ENCODE measurements at regions not wholly inside any gene's neighbourhood (a gene's known extent, or its start where the extent isn't known, plus 50 kb on each side); places are given as distances from the start of the nearest gene placed in this dataset.

DNA sequence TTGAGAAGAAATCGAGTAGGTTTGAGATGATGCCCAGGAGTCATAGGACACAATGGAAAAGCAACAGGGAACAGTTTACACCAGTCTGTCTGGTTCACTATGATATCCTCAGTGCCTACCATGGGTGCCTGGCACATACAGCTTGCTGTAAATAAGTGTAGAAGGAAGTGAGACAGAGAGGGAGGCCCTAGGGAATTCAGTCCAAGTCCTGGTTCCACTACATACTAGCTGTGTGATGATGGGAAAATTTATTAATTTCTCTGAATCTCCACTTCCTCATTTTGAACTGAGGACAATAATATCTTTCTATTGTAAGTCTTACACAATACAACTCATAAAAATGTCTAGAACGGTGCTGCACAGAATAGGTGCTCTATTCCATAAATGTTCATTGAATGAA is 53.3 kb upstream of the LYRM9 start:
- Histone ChIP-seq H3K36me3 (ENCODE audit: control insufficient read depth in 2 of 4, insufficient read depth in 4 of 4, low read length in 3 of 4) (no peaks in the 10 kb centered on the region), H2AK5ac (ENCODE audit: low read depth, low read length) (no peak overlapping the region), H3K27ac (ENCODE audit: low read depth, low read length) (no peak overlapping the region), H2BK15ac (ENCODE audit: low read length) (peak overlapping the region; percentile 65; the same call in 1 of the 2 replicates), H4K20me1 (replicated peaks in 1 of 2; ENCODE audit: control insufficient read depth in 1 of 2, insufficient read depth in 2 of 2, low read length in 2 of 2) (peaks cover 0 to under 1% of the 10 kb centered on the region in 2 experiments), H4K8ac (ENCODE audit: extremely low read depth, insufficient read depth, low read length) (no peak overlapping the region), H3K23ac (ENCODE audit: insufficient read length) (no peak overlapping the region), H2BK12ac (ENCODE audit: low read depth, low read length) (no peak overlapping the region), H3K79me1 (ENCODE audit: low read depth, low read length) (no peaks in the 10 kb centered on the region), H3K9me3 (ENCODE audit: insufficient read depth in 2 of 2, low read depth in 1 of 2, low read length in 1 of 2) (no peaks in the 10 kb centered on the region), H4K91ac (replicated peaks; ENCODE audit: insufficient read length, low read length) (no peak overlapping the region), H3K14ac (ENCODE audit: insufficient read length) (no peak overlapping the region), H3K4me3 (ENCODE audit: extremely low read depth in 1 of 4, insufficient read depth in 2 of 4, low read depth in 3 of 4, low read length in 4 of 4) (no peak overlapping the region), H3K27me3 (replicated peaks in 1 of 4; ENCODE audit: control insufficient read depth in 3 of 4, extremely low read depth in 1 of 4, insufficient read depth in 3 of 4, low read length in 3 of 4) (no peaks in the 10 kb centered on the region), H3K4ac (replicated peaks; ENCODE audit: insufficient read length, low read depth, low read length) (no peak overlapping the region), H2AFZ (ENCODE audit: low read length) (no peak overlapping the region), H4K5ac (ENCODE audit: insufficient read length, low read depth, low read length) (no peak overlapping the region), H3K9ac (replicated peaks in 1 of 4; ENCODE audit: extremely low read depth in 1 of 4, low read depth in 3 of 4, low read length in 3 of 4) (no peak overlapping the region), H3K4me2 (ENCODE audit: insufficient read depth in 1 of 2, low read depth in 2 of 2, low read length in 2 of 2) (no peak overlapping the region), H3K23me2 (ENCODE audit: low read depth, low read length) (no peaks in the 10 kb centered on the region), H2BK20ac (ENCODE audit: low read length) (no peak overlapping the region), H3K56ac (replicated peaks; ENCODE audit: insufficient read length, low read depth, low read length) (no peak overlapping the region), H3K79me2 (ENCODE audit: control insufficient read depth in 1 of 2, insufficient read depth in 2 of 2, low read length in 2 of 2) (no peaks in the 10 kb centered on the region), H2BK120ac (replicated peaks; ENCODE audit: low read depth, low read length) (no peak overlapping the region), H3K18ac (ENCODE audit: extremely low read depth, low read length) (no peak overlapping the region), H2BK5ac (ENCODE audit: low read depth, low read length) (no peak overlapping the region), H3K4me1 (replicated peaks in 1 of 4; ENCODE audit: control insufficient read depth in 3 of 4, insufficient read depth in 4 of 4, low read length in 3 of 4) (peaks cover 2 to 8% (median 6%) of the 10 kb centered on the region in 4 experiments; a peak in 3 of 7 replicates)
- ChIA-PET CTCF (ENCODE audit: partially characterized antibody) (interaction anchor here (1.1 to 1.7 kb wide), 4 partner anchors 10 to 282 kb away, joined by 3 to 4 read pairs (median 4); no protein-coding TSS in a partner anchor), POLR2A (ENCODE audit: partially characterized antibody) (interaction anchor here (2.9 kb wide), 1 partner anchor 10 kb away, joined by 9 read pairs; no protein-coding TSS in a partner anchor)
- no peak for TF ChIP-seq CBX8 (IDR thresholded peaks at IDR 0.05; ENCODE audit: borderline replicate concordance, low read depth, low read length)
- no peak for TF ChIP-seq NRF1 (IDR thresholded peaks at IDR 0.05; ENCODE audit: low read depth, low read length)
- TF ChIP-seq CREB1 (IDR thresholded peaks at IDR 0.05) = no peak
- no peak for TF ChIP-seq POLR2AphosphoS5 (IDR thresholded peaks at IDR 0.05; ENCODE audit: low read depth, low read length)
- TF ChIP-seq MAFK (IDR thresholded peaks at IDR 0.05; ENCODE audit: low read depth, low read length) = no peak
- TF ChIP-seq SIX5 (IDR thresholded peaks at IDR 0.05; ENCODE audit: low read depth, low read length) = no peak
- no peak for TF ChIP-seq BACH1 (IDR thresholded peaks at IDR 0.05; ENCODE audit: low read length)
- TF ChIP-seq RAD21 (IDR thresholded peaks at IDR 0.05 in 1 of 2, conservative IDR thresholded peaks at IDR 0.05 in 1 of 2; ENCODE audit: low read depth in 2 of 2, low read length in 2 of 2) = no peak
- no peak for TF ChIP-seq POLR2A (IDR thresholded peaks at IDR 0.05; ENCODE audit: control extremely low read depth in 1 of 2, low read depth in 2 of 2, low read length in 2 of 2)
- TF ChIP-seq BRCA1 (IDR thresholded peaks at IDR 0.05; ENCODE audit: low read depth, low read length) = no peak
- TF ChIP-seq TBP (IDR thresholded peaks at IDR 0.05; ENCODE audit: low read depth, low read length) = no peak
- TF ChIP-seq TAF1 (IDR thresholded peaks at IDR 0.05; ENCODE audit: low read depth, low read length) = no peak
- TF ChIP-seq KDM1A (IDR thresholded peaks at IDR 0.05; ENCODE audit: borderline replicate concordance, low read length) = no peak
- no peak for TF ChIP-seq HDAC6 (IDR thresholded peaks at IDR 0.05; ENCODE audit: low read depth, low read length)
- no peak for TF ChIP-seq POU5F1 (IDR thresholded peaks at IDR 0.05; ENCODE audit: low read depth, low read length)
- DNase-seq (ENCODE audit: low read depth in 1 of 2, low spot score in 2 of 2) = no peak
- no peak for FAIRE-seq
- WGBS, 2 experiments (ENCODE audit: extremely low coverage in 1 of 2, insufficient coverage in 1 of 2, insufficient read length in 1 of 2, insufficient replicate concordance in 2 of 2, low coverage in 1 of 2, low lambda C conversion rate in 2 of 2, missing lambda C conversion rate in 1 of 2) = 83% methylated on average over 2 of the region's 2 CpGs; no CpG with 5 or more reads in 1 of the 2 experiments
